ENCODE measurements at regions not wholly inside any gene's neighbourhood (a gene's known extent, or its start where the extent isn't known, plus 50 kb on each side); places are given as distances from the start of the nearest gene placed in this dataset.

DNA sequence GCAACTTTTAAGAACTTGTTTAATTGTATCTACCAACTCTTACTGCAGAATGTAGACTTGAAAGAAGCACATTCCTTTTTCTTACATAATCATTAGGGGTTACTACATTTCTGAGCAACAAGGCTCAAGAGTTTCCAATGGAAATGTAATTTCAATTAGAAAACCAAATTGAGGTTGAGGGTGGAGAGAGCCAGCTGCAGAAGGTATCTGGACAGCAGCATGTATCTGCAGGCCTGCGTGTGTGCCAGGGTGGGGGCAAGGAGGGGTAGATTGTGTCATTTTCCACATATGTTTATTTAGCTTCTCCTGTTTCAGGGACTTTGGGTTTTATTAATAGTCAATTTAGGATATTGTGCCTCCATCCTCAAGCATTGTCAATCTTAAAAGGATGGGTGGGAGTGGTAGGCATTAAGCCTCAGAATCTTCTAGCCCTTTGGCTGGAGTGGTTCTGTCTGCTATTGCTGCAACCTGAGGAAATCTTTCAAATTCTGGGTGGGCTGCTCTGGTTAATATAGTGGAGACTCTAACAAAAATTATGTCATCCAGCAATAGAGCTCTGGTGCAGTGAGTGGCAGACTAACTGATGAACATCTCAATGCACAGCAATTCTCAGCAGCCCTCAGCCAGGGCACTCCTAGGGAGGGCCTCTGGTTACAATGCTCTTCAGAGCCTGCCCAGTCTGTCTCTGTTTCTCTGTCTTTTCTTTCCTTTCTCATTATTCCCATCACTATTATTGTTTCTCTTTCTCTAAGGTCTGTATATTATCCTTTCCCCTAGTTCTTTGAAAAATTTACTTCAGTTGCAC lies 151.4 kb downstream of the RPIA start:
- H3K4me1 Mint-ChIP-seq: peaks cover 2% of the 10 kb centered on the region
- H3K27ac Mint-ChIP-seq: no peak overlapping the region
- H3K4me3 Mint-ChIP-seq: no peak overlapping the region
- no peaks in the 10 kb centered on the region for H3K36me3 Mint-ChIP-seq
- no peaks in the 10 kb centered on the region for H3K9me3 Mint-ChIP-seq
- no peak for DNase-seq
- peaks cover 3% of the 10 kb centered on the region for H3K27me3 Mint-ChIP-seq

DNA sequence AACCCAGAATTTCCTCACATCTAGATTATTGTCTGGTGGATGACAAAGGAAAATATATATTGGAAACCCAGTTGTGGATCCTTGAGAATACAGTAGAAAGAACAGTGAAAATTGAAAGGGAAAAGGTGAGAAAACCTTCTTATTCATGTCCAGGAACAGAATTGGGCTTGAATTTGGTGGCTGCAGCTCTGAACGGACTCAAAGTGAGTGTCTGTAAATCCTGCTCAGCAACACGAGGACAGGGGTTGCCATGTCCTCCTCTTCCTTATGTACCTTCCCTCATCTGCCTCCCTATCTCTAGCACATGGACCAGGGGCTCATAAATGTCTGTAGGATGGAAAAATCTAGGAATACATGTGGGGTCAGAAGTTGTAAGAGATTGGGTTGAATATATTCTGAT lies 152.2 kb downstream of the RPIA start:
- Mint-ChIP-seq H3K9me3 (no peaks in the 10 kb centered on the region), H3K36me3 (no peaks in the 10 kb centered on the region), H3K4me3 (no peak overlapping the region), H3K27ac (no peak overlapping the region), H3K27me3 (peaks cover 3% of the 10 kb centered on the region), H3K4me1 (peaks cover under 1% of the 10 kb centered on the region)
- no peak for DNase-seq

DNA sequence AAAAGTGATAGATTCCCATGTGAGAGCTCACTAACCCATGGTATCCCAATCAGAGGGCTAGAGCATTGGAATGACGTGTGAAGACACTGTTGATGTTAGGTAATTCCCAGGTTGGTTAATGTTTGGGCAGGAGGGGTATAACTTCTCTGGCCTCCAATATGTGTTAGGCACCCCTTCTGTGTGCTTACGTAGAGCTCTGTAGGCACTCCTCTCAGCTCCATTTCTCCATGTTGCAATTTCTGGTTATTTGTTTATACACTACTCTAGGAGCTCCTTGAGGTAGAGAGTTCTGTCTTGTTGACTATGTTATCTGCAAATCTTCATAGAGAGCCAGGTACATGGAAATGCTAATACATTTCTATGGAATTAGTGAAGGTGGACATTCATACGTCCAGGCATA lies 153.5 kb downstream of the RPIA start:
- Mint-ChIP-seq H3K4me3 (no peak overlapping the region), H3K4me1 (no peaks in the 10 kb centered on the region), H3K27me3 (peaks cover 3% of the 10 kb centered on the region), H3K27ac (no peak overlapping the region), H3K36me3 (no peaks in the 10 kb centered on the region), H3K9me3 (no peaks in the 10 kb centered on the region)
- DNase-seq: no peak

GRCh38 chr2:88845772-88846661 lies 154.5 kb downstream of the RPIA start:
- Mint-ChIP-seq H3K9me3 (no peaks in the 10 kb centered on the region), H3K4me1 (no peaks in the 10 kb centered on the region)

GRCh38 chr2:88852753-88853402 lies 161.4 kb downstream of the RPIA start:
- H3K27me3 Mint-ChIP-seq: peaks cover 4% of the 10 kb centered on the region
- DNase-seq: no peak
- H3K36me3 Mint-ChIP-seq: no peaks in the 10 kb centered on the region
- H3K9me3 Mint-ChIP-seq: no peaks in the 10 kb centered on the region
- no peak overlapping the region for H3K4me3 Mint-ChIP-seq
- no peak overlapping the region for H3K27ac Mint-ChIP-seq
- no peaks in the 10 kb centered on the region for H3K4me1 Mint-ChIP-seq

More at GRCh38 chr2:88845772-88846661, 154.5 kb downstream of the RPIA start:
- no peak overlapping the region for H3K27ac Mint-ChIP-seq
- H3K4me3 Mint-ChIP-seq: no peak overlapping the region
- no peak for DNase-seq
- H3K36me3 Mint-ChIP-seq: no peaks in the 10 kb centered on the region
- peaks cover 3% of the 10 kb centered on the region for H3K27me3 Mint-ChIP-seq

- H3K27ac Mint-ChIP-seq: no peak overlapping the region
- H3K4me1 Mint-ChIP-seq: no peaks in the 10 kb centered on the region
- H3K27me3 Mint-ChIP-seq: peaks cover 4% of the 10 kb centered on the region
- DNase-seq: no peak
- no peaks in the 10 kb centered on the region for H3K36me3 Mint-ChIP-seq
- no peak overlapping the region for H3K4me3 Mint-ChIP-seq
- H3K9me3 Mint-ChIP-seq: no peaks in the 10 kb centered on the region
Measured at GRCh38 chr2:88853403-88853790, 161.9 kb downstream of the RPIA start.

DNA sequence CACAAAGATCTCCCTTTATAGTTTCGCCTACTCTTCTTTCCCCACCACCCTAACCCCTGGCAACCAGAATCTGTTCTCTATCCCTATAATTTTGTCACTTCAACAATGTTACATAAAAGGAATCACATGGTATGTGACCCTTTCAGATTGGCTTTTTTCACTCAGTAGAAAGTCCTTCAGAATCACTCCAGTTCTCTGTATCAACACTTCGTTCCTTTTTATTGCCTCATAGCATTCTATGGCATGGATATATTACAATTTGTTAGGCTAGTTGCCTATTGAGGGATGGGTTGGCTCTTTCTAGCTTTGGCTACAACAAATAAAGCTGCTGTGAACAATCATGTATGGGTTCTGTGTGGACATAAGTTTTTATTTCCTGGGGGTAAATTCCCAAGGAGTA lies 163.1 kb downstream of the RPIA start:
- H3K36me3 Mint-ChIP-seq: no peaks in the 10 kb centered on the region
- no peak overlapping the region for H3K4me3 Mint-ChIP-seq
- no peak for DNase-seq
- no peaks in the 10 kb centered on the region for H3K4me1 Mint-ChIP-seq
- H3K27ac Mint-ChIP-seq: no peak overlapping the region
- H3K9me3 Mint-ChIP-seq: no peaks in the 10 kb centered on the region
- H3K27me3 Mint-ChIP-seq: peaks cover 4% of the 10 kb centered on the region

DNA sequence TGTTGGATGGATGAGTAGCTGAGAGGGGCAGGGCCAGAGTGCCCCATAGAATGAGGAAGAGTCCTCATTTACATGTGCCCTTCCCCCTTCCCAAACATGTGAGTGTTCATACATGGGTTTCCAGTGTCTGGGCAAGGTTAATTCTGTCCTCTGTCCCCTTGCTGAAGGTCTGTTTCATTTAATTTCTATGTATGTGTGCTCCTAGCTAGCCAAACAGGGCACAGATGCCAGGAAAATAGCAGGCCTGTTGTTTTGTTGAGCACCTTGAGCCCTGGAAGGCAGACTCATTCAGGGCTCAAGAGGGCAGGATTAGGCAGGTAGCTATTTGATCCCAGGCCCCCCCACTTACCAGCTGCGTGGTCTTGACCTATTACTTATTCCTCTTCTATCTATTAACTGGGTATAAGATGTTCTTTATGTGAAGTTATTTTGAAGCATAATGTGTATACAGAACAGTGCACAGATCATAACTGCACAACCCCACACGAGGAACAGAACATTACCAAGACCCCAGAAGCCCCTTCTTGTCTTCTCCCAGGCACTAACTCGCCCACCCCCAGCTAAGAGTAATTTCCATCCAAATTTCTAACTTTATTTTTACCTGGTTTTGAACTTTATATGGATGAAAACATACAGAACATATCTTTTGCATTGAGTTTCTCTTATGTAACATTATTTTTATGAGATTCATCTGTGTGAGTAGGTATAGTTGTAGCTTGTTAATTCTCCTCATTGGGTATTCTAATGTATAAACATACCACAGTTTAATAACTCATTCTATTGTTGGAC lies 164.3 kb downstream of the RPIA start:
- no peak for DNase-seq
- Mint-ChIP-seq H3K27me3 (peaks cover 4% of the 10 kb centered on the region), H3K9me3 (no peaks in the 10 kb centered on the region), H3K4me3 (no peak overlapping the region), H3K36me3 (no peaks in the 10 kb centered on the region), H3K27ac (no peak overlapping the region), H3K4me1 (no peaks in the 10 kb centered on the region)

DNA sequence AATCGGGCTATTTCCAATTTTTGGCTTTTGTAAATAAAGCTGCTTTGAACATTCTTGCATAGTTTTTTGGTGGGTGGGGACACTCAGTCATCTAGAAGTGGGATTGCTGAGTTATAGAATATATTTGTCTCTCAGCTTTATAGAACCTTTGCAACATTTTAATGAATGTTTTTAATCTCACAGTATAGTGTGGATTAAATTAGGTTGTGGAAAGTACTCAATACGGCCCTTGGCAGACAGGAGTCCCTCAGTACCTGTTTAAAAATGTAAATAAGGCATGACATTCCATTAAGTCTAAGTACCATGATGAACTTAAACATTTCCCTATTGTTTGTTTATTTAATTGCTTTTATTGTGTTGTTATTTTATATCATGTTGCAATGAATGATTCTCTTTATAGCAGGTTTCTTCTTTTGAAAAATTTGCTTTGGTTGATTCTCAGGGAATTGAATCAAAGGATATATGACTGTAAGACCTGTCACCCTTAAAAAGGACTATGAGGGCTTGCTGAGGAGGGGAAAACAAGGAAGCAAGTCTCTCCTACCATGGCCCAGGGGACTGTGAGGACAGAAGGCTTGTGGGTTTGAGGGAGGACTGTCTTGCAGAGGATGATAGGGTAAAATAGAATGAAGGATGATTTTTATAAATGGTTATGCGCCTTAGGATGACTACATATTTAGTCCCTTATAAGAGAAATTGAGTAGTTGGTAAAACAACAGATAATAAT lies 165.1 kb downstream of the RPIA start:
- H3K27ac Mint-ChIP-seq: no peak overlapping the region
- peaks cover 4% of the 10 kb centered on the region for H3K27me3 Mint-ChIP-seq
- H3K4me3 Mint-ChIP-seq: no peak overlapping the region
- DNase-seq: no peak
- H3K9me3 Mint-ChIP-seq: no peaks in the 10 kb centered on the region
- no peaks in the 10 kb centered on the region for H3K36me3 Mint-ChIP-seq
- H3K4me1 Mint-ChIP-seq: no peaks in the 10 kb centered on the region

DNA sequence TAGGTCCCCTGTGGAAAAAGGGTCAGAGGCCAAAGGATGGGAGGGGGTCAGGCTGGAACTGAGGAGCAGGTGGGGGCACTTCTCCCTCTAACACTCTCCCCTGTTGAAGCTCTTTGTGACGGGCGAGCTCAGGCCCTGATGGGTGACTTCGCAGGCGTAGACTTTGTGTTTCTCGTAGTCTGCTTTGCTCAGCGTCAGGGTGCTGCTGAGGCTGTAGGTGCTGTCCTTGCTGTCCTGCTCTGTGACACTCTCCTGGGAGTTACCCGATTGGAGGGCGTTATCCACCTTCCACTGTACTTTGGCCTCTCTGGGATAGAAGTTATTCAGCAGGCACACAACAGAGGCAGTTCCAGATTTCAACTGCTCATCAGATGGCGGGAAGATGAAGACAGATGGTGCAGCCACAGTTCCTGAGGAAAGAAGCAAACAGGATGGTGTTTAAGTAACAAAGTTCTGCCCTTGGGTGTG lies 165.8 kb downstream of the RPIA start:
- Mint-ChIP-seq H3K27me3 (peaks cover 4% of the 10 kb centered on the region), H3K9me3 (no peaks in the 10 kb centered on the region), H3K27ac (no peak overlapping the region), H3K4me3 (no peak overlapping the region), H3K36me3 (no peaks in the 10 kb centered on the region), H3K4me1 (no peaks in the 10 kb centered on the region)
- no peak for DNase-seq

DNA sequence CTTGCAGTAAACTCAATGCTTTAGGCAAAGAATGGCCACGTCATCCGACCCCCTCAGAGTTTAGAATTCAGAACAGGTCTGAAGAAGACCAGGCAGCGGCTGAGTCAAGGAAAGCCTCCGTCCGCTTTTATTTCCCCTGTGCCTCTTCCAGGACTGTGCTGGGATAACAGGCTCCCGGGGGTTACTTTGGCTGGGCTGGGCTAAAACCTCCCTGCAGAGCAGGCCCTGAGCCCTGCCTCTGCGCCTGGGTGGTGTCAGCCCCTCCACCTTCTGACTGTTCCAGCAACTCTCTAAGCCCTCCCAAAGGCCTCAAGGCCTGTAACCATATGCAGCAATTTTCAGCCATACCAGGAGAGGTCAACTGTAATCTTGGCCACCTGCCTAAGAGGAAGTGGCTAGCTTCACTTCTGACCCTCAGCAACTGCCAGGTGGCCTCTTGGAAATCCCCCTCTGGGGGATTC lies 166.5 kb downstream of the RPIA start:
- Mint-ChIP-seq H3K9me3 (no peaks in the 10 kb centered on the region), H3K36me3 (no peaks in the 10 kb centered on the region), H3K4me1 (no peaks in the 10 kb centered on the region), H3K27me3 (peaks cover 4% of the 10 kb centered on the region), H3K27ac (no peak overlapping the region), H3K4me3 (no peak overlapping the region)
- DNase-seq: no peak

DNA sequence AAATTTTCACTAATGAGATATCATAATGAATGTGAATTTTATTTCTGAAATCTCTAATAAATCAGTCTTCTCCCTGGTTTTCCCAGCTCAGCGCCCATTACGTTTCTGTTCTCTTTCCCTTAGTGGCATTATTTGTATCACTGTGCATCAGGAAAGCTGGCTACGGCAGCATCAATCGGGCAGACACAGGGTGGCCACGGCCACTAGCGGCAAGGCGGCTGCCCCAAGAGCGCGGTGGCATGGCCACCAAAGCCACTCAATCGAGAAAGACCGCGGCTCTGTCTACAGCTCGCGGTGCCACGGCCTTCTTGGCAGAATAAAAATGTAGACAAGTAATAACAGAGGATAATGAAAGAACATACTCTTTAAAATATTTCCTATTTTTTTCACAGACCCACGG lies 168.0 kb downstream of the RPIA start:
- Mint-ChIP-seq H3K4me3 (peak overlapping the region; percentile 2), H3K27ac (no peak overlapping the region), H3K27me3 (peaks cover 8% of the 10 kb centered on the region), H3K36me3 (no peaks in the 10 kb centered on the region), H3K9me3 (no peaks in the 10 kb centered on the region), H3K4me1 (no peaks in the 10 kb centered on the region)
- no peak for DNase-seq

- H3K27me3 Mint-ChIP-seq: peaks cover 18% of the 10 kb centered on the region
Measured at GRCh38 chr2:88860421-88861075, 169.1 kb downstream of the RPIA start.

More at GRCh38 chr2:88860421-88861075, 169.1 kb downstream of the RPIA start:
- Mint-ChIP-seq H3K4me3 (no peak overlapping the region), H3K36me3 (no peaks in the 10 kb centered on the region), H3K4me1 (peaks cover 3% of the 10 kb centered on the region), H3K27ac (peak overlapping the region; percentile 11), H3K9me3 (no peaks in the 10 kb centered on the region)
- DNase-seq: no peak

All from activated naive CD8-positive, alpha-beta T cell treated with anti-CD3 and anti-CD28 coated beads for 36 hours (primary cell).